ENCODE measurements at regions not wholly inside any gene's neighbourhood (a gene's known extent, or its start where the extent isn't known, plus 50 kb on each side); places are given as distances from the start of the nearest gene placed in this dataset.
"Not testable (repeated sequence)": the region's sequence is repeated elsewhere in the genome, so short reads cannot be mapped to it uniquely, and the experiment has no call there.

GRCh38 chr15:62904041-62904910, 138.3 kb upstream of the TPM1 start:
- Histone ChIP-seq H3K4me1 (no peaks in the 10 kb centered on the region), H3K36me3 (ENCODE audit: control insufficient read depth, insufficient read depth, low read length) (no peaks in the 10 kb centered on the region), H2AFZ (no peak overlapping the region), H3K79me2 (no peaks in the 10 kb centered on the region), H3K9me3 (ENCODE audit: control insufficient read depth, low read length) (no peaks in the 10 kb centered on the region), H3K9ac (no peak overlapping the region), H3K4me2 (ENCODE audit: low read length) (no peak overlapping the region), H3K27ac (no peak overlapping the region), H3K4me3 (ENCODE audit: low read depth, low read length) (no peak overlapping the region), H3K27me3 (ENCODE audit: control insufficient read depth, insufficient read depth, low read length) (no peaks in the 10 kb centered on the region)
- no peak for TF ChIP-seq CTCF (IDR thresholded peaks at IDR 0.05)

DNA sequence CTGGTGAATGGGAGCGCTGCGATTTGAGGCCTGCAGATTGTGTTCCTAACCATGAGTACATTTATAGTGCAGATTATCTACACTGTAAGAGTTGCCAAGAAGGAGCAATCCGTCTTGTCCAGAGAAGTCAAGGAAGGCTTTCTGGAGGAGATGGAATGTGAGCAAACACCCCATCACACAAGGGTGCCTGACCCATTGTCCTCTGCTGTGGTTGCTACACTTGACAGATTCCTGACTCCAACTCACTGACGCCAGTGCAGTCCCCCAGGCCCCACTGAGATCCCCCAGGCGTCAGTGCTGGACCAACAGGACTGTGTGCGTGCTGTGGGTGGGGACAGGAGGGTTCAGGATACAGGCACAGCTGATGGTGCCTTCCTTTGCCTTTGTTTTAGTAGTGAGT, 135.9 kb upstream of the TPM1 start:
- Histone ChIP-seq H3K9me3 (ENCODE audit: control insufficient read depth, low read length) (no peaks in the 10 kb centered on the region), H3K4me2 (ENCODE audit: low read length) (no peak overlapping the region), H3K4me1 (no peaks in the 10 kb centered on the region), H3K4me3 (ENCODE audit: low read depth, low read length) (no peak overlapping the region), H3K36me3 (ENCODE audit: control insufficient read depth, insufficient read depth, low read length) (no peaks in the 10 kb centered on the region), H3K27me3 (ENCODE audit: control insufficient read depth, insufficient read depth, low read length) (no peaks in the 10 kb centered on the region), H3K79me2 (no peaks in the 10 kb centered on the region), H3K27ac (no peak overlapping the region), H2AFZ (no peak overlapping the region), H3K9ac (no peak overlapping the region)
- no peak for TF ChIP-seq CTCF (IDR thresholded peaks at IDR 0.05)

DNA sequence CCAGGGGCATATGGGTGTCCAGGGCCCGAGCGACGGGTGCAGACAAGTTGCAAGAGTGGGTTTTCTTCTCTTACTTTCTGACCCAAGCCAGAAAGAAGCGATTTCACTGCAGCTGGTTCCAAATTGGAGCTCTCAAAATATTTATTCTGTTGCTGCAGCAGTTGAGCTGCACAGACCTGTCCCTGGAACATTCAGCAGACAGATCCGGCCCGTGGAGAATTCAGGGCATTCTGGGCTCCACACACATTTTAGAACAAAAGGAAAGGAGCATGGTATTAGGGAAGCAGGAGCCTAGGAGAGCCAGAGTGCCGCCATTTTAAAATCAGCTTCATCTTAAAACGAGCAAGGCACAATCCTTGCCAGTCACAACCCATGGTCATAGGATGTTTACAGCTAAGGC, 135.3 kb upstream of the TPM1 start:
- no peak overlapping the region for H3K4me2 ChIP-seq (ENCODE audit: low read length)
- no peak overlapping the region for H3K4me3 ChIP-seq (ENCODE audit: low read depth, low read length)
- H3K4me1 ChIP-seq: no peaks in the 10 kb centered on the region
- no peak overlapping the region for H3K27ac ChIP-seq
- H3K27me3 ChIP-seq (ENCODE audit: control insufficient read depth, insufficient read depth, low read length): no peaks in the 10 kb centered on the region
- no peaks in the 10 kb centered on the region for H3K36me3 ChIP-seq (ENCODE audit: control insufficient read depth, insufficient read depth, low read length)
- H3K79me2 ChIP-seq: no peaks in the 10 kb centered on the region
- no peak overlapping the region for H3K9ac ChIP-seq
- H3K9me3 ChIP-seq (ENCODE audit: control insufficient read depth, low read length): no peaks in the 10 kb centered on the region
- no peak overlapping the region for H2AFZ ChIP-seq
- TF ChIP-seq CTCF (IDR thresholded peaks at IDR 0.05): no peak

DNA sequence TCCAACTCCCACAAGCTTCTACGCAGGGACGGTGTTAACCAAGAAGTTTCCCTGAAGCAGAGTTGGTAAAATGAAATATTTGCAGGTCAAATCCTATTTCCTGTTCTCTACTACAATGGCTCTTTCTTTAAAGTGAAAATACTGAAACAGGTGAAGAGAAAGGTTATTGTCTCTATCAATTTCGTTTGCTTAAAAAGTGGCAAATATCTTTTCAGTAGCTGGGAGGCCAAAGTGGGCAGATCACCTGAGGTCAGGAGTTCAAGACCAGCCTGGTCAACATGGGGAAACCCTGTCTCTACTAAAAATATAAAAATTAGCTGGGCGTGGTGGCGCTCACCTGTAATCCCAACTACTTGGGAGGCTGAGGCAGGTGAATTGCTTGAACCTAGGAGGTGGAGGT, 134.2 kb upstream of the TPM1 start:
- not testable (repeated sequence) for H3K4me3 ChIP-seq (ENCODE audit: low read depth, low read length); H3K27ac ChIP-seq; H3K9me3 ChIP-seq (ENCODE audit: control insufficient read depth, low read length); H3K27me3 ChIP-seq (ENCODE audit: control insufficient read depth, insufficient read depth, low read length); H2AFZ ChIP-seq; H3K79me2 ChIP-seq; H3K4me1 ChIP-seq; H3K4me2 ChIP-seq (ENCODE audit: low read length); H3K36me3 ChIP-seq (ENCODE audit: control insufficient read depth, insufficient read depth, low read length); H3K9ac ChIP-seq

DNA sequence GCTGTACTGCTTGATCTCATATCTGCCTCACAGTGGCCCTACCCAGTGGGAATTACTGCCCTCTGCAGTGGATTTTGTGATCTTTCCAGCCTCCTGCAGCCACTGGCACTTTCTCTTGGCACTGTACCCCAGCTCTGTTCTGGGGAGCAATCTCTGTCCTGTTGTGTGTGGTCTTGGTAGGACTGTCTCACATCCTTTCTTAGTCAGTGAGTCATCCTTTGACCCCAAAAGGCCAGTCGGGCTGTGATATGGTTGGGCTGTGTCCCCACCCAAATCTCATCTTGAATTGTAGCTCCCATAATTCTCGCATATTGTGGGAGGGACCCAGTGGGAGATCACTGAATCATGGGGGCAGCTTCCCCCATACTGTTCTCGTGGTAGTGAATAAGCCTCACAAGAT, 133.3 kb upstream of the TPM1 start:
- Histone ChIP-seq H3K79me2 (no peaks in the 10 kb centered on the region), H3K27me3 (ENCODE audit: control insufficient read depth, insufficient read depth, low read length) (no peaks in the 10 kb centered on the region), H2AFZ (no peak overlapping the region), H3K4me2 (ENCODE audit: low read length) (no peak overlapping the region), H3K36me3 (ENCODE audit: control insufficient read depth, insufficient read depth, low read length) (no peaks in the 10 kb centered on the region), H3K4me3 (ENCODE audit: low read depth, low read length) (no peak overlapping the region), H3K9ac (no peak overlapping the region), H3K9me3 (ENCODE audit: control insufficient read depth, low read length) (no peaks in the 10 kb centered on the region), H3K4me1 (no peaks in the 10 kb centered on the region), H3K27ac (no peak overlapping the region)
- no peak for TF ChIP-seq CTCF (IDR thresholded peaks at IDR 0.05)
